ENCODE measurements at regions not wholly inside any gene's neighbourhood (a gene's known extent, or its start where the extent isn't known, plus 50 kb on each side); places are given as distances from the start of the nearest gene placed in this dataset.
A peak's percentile ranks its signal among the peaks of the same experiment; 100 is the strongest.

DNA sequence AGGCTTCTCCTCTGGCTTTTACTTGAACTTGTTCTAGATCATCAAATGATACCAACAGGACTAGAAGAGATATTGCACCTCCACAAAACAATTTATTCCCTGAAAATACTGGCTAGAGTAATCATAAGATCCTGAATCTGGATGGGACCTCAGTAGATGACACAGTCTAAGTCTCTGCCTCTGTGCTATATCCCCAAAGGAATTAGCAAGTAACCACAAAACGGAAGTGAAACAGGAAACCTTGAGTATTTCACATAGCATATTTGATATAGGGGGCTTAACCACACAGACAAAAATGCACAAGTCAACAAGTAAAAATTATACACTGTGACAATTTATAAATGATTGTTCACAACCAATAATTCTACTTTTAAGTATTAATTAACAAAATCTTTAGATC lies 456.9 kb upstream of the TNP1 start:
- DNase-seq (ENCODE audit: extremely low spot score): no peak
- ChIA-PET POLR2A (no interaction called here), CTCF (no interaction called here)
- no peak for TF ChIP-seq TARDBP (IDR thresholded peaks at IDR 0.05)
- TF ChIP-seq FOXM1 (IDR thresholded peaks at IDR 0.05; ENCODE audit: borderline replicate concordance): no peak
- no peak for TF ChIP-seq L3MBTL2 (conservative IDR thresholded peaks at IDR 0.05)
- TF ChIP-seq CTBP1 (IDR thresholded peaks at IDR 0.05; ENCODE audit: borderline replicate concordance): no peak
- TF ChIP-seq LEF1 (IDR thresholded peaks at IDR 0.05; ENCODE audit: borderline replicate concordance): no peak
- no peak for TF ChIP-seq BHLHE40 (IDR thresholded peaks at IDR 0.05; ENCODE audit: borderline replicate concordance)
- no peak for TF ChIP-seq FOXK2 (IDR thresholded peaks at IDR 0.05)
- no peak for TF ChIP-seq NFRKB (IDR thresholded peaks at IDR 0.05)
- no peak for TF ChIP-seq PKNOX1 (IDR thresholded peaks at IDR 0.05)
- no peak for TF ChIP-seq SP1 (IDR thresholded peaks at IDR 0.05)

DNA sequence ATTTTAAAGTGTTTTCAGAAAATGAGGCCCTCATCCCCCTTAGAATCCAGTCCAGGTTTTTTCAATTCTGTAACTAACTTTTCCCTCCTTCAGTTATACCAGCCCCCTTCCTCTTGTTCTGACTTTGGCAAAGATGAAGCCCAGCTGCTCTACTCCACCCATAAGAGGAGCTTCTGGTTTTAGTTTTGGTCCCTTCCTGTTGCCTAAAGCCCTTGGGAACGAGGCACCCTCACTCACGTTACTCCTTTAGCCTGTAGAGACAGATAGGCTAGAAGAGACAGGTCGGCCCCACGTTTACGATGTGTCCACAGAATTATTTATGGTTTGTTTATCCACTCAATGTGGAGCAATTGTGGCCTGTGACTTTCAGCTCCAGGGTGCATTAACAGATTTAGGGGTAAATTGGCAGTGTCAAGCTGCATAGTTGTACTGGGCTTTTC lies 454.2 kb upstream of the TNP1 start:
- peak; percentile 38 for DNase-seq (ENCODE audit: extremely low spot score)
- no peak for TF ChIP-seq ARNT (IDR thresholded peaks at IDR 0.05)
- no peak for TF ChIP-seq BHLHE40 (IDR thresholded peaks at IDR 0.05; ENCODE audit: borderline replicate concordance)
- TF ChIP-seq SP1 (IDR thresholded peaks at IDR 0.05): no peak
- TF ChIP-seq LEF1 (IDR thresholded peaks at IDR 0.05; ENCODE audit: borderline replicate concordance): no peak
- peak; percentile 94 for TF ChIP-seq PKNOX1 (IDR thresholded peaks at IDR 0.05)
- no peak for TF ChIP-seq TARDBP (IDR thresholded peaks at IDR 0.05)
- TF ChIP-seq L3MBTL2 (conservative IDR thresholded peaks at IDR 0.05): 0 out of 2 replicates have a peak, but pooled peaks have one; percentile 32
- TF ChIP-seq SUZ12 (IDR thresholded peaks at IDR 0.05): no peak
- TF ChIP-seq HDGF (IDR thresholded peaks at IDR 0.05; ENCODE audit: borderline replicate concordance): no peak
- peak; percentile 82; the same call in 1 of the 2 replicates for TF ChIP-seq CTBP1 (IDR thresholded peaks at IDR 0.05; ENCODE audit: borderline replicate concordance)
- no peak for TF ChIP-seq FOXM1 (IDR thresholded peaks at IDR 0.05; ENCODE audit: borderline replicate concordance)
- TF ChIP-seq FOXA1 (IDR thresholded peaks at IDR 0.05): no peak
- no peak for TF ChIP-seq FOXK2 (IDR thresholded peaks at IDR 0.05)
- TF ChIP-seq NFRKB (IDR thresholded peaks at IDR 0.05): no peak
- no peak for TF ChIP-seq ZNF384 (IDR thresholded peaks at IDR 0.05)
- CTCF ChIA-PET: no interaction called here
- POLR2A ChIA-PET: no interaction called here

DNA sequence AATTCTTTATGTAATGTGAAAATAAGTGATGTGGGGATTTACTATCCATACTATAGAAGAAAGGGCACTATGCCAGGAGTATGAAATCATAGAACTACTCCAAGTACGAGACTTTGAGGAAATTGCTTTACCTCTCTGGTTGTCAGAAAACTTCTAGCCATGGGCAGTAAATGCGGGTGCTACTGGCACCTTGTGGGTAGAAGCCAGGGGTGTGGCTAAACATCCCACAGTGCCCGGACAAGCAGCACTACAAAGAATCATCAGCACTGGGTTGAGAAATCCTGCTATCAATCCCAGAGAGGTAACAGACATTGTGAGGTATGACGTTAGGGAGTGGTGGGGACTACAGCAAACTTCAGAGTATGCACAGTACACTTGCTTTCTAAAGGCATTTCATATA lies 453.5 kb upstream of the TNP1 start:
- ChIA-PET CTCF (interaction anchor here (1.1 kb wide), 1 partner anchor 9 kb away, joined by 3 read pairs; no protein-coding TSS in a partner anchor), POLR2A (no interaction called here)
- TF ChIP-seq SP1 (IDR thresholded peaks at IDR 0.05) (no peak), CTBP1 (IDR thresholded peaks at IDR 0.05; ENCODE audit: borderline replicate concordance) (no peak), LEF1 (IDR thresholded peaks at IDR 0.05; ENCODE audit: borderline replicate concordance) (no peak), FOXA1 (IDR thresholded peaks at IDR 0.05) (no peak), BHLHE40 (IDR thresholded peaks at IDR 0.05; ENCODE audit: borderline replicate concordance) (no peak)
- DNase-seq (ENCODE audit: extremely low spot score): no peak

GRCh38 chr2:217309056-217309455 lies 449.2 kb upstream of the TNP1 start:
- TF ChIP-seq FOXM1 (IDR thresholded peaks at IDR 0.05; ENCODE audit: borderline replicate concordance) (no peak), NFRKB (IDR thresholded peaks at IDR 0.05) (no peak), ARNT (IDR thresholded peaks at IDR 0.05) (no peak), ELF4 (IDR thresholded peaks at IDR 0.05) (no peak), FOXA1 (IDR thresholded peaks at IDR 0.05) (no peak), LEF1 (IDR thresholded peaks at IDR 0.05; ENCODE audit: borderline replicate concordance) (no peak), PKNOX1 (IDR thresholded peaks at IDR 0.05) (no peak), FOXK2 (IDR thresholded peaks at IDR 0.05) (no peak), L3MBTL2 (conservative IDR thresholded peaks at IDR 0.05) (no peak), SUZ12 (IDR thresholded peaks at IDR 0.05) (no peak), ZNF384 (IDR thresholded peaks at IDR 0.05) (no peak), HDGF (IDR thresholded peaks at IDR 0.05; ENCODE audit: borderline replicate concordance) (no peak), CTBP1 (IDR thresholded peaks at IDR 0.05; ENCODE audit: borderline replicate concordance) (no peak)
- ChIA-PET CTCF (interaction anchor here (0.6 kb wide), 1 partner anchor 201 kb away, joined by 5 read pairs; no protein-coding TSS in a partner anchor), POLR2A (no interaction called here)

DNA sequence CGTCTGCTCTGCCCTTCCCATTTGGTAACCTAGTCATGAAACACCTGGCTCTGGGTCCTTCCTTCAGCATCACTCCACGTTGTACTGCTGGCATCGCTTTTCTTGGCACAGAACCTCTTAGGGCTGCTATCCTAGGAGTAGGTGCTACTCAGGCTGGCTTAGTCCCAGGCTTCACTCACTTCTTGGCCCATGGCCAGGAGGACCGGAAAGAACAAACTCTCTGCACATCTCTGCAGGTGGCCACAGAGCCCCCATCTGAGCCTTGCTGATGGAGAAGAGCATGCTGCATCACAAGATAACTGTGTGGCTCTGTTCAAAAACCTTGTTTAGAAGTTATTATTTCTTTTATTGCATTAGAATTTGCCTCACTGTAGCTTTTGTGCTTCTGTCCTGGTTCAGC lies 447.2 kb upstream of the TNP1 start:
- no peak for DNase-seq (ENCODE audit: extremely low spot score)
- POLR2A ChIA-PET: no interaction called here
- TF ChIP-seq FOXK2 (IDR thresholded peaks at IDR 0.05): no peak
- TF ChIP-seq CTBP1 (IDR thresholded peaks at IDR 0.05; ENCODE audit: borderline replicate concordance): no peak
- no peak for TF ChIP-seq LEF1 (IDR thresholded peaks at IDR 0.05; ENCODE audit: borderline replicate concordance)
- no peak for TF ChIP-seq FOXA1 (IDR thresholded peaks at IDR 0.05)
- no peak for TF ChIP-seq BHLHE40 (IDR thresholded peaks at IDR 0.05; ENCODE audit: borderline replicate concordance)
- CTCF ChIA-PET: no interaction called here

More at GRCh38 chr2:217309056-217309455, 449.2 kb upstream of the TNP1 start:
- DNase-seq (ENCODE audit: extremely low spot score): no peak

GRCh38 chr2:217305882-217306281 lies 446.0 kb upstream of the TNP1 start:
- ChIA-PET CTCF (no interaction called here), POLR2A (no interaction called here)
- TF ChIP-seq PKNOX1 (IDR thresholded peaks at IDR 0.05) (no peak), HDGF (IDR thresholded peaks at IDR 0.05; ENCODE audit: borderline replicate concordance) (no peak), ARNT (IDR thresholded peaks at IDR 0.05) (no peak), L3MBTL2 (conservative IDR thresholded peaks at IDR 0.05) (no peak), ELF4 (IDR thresholded peaks at IDR 0.05) (no peak), SP1 (IDR thresholded peaks at IDR 0.05) (no peak), FOXM1 (IDR thresholded peaks at IDR 0.05; ENCODE audit: borderline replicate concordance) (no peak), FOXA1 (IDR thresholded peaks at IDR 0.05) (no peak), LEF1 (IDR thresholded peaks at IDR 0.05; ENCODE audit: borderline replicate concordance) (no peak), TARDBP (IDR thresholded peaks at IDR 0.05) (no peak), SUZ12 (IDR thresholded peaks at IDR 0.05) (no peak), FOXK2 (IDR thresholded peaks at IDR 0.05) (no peak), CTBP1 (IDR thresholded peaks at IDR 0.05; ENCODE audit: borderline replicate concordance) (no peak), BHLHE40 (IDR thresholded peaks at IDR 0.05; ENCODE audit: borderline replicate concordance) (no peak), ZNF384 (IDR thresholded peaks at IDR 0.05) (no peak), NFRKB (IDR thresholded peaks at IDR 0.05) (no peak)
- no peak for DNase-seq (ENCODE audit: extremely low spot score)

Data from HEK293T (cell line).